OCI-LY1 (cell line): ENCODE measurements at regions not wholly inside any gene's neighbourhood (a gene's known extent, or its start where the extent isn't known, plus 50 kb on each side); places are given as distances from the start of the nearest gene placed in this dataset.

Experiments
- CTCF ChIP-seq: fragments of 200-600 bp; sonication (generic), shearing (Covaris generic); IDR thresholded peaks from 2 replicates; pipeline ENCODE4 v1.5.1; 2017; ENCODE audit warnings: mild to moderate bottlenecking, antibody characterized with exemption, low read length, moderate library complexity, mixed read lengths
- EZH2 ChIP-seq: fragments of 200-600 bp; sonication (generic), shearing (Covaris generic); IDR thresholded peaks from 2 replicates; pipeline ENCODE4 v1.8.0; 2017; ENCODE audit warnings: borderline replicate concordance, mixed run types, mild to moderate bottlenecking, antibody characterized with exemption, low read length, moderate library complexity, mixed read lengths

- TF ChIP-seq EZH2: no peak
- TF ChIP-seq CTCF: no peak
Observed at GRCh38 chr14:105864651-105865265, 338.4 kb downstream of the TMEM121 start.
